ENCODE measurements at regions not wholly inside any gene's neighbourhood (a gene's known extent, or its start where the extent isn't known, plus 50 kb on each side); places are given as distances from the start of the nearest gene placed in this dataset.
"Not testable (repeated sequence)": the region's sequence is repeated elsewhere in the genome, so short reads cannot be mapped to it uniquely, and the experiment has no call there.

DNA sequence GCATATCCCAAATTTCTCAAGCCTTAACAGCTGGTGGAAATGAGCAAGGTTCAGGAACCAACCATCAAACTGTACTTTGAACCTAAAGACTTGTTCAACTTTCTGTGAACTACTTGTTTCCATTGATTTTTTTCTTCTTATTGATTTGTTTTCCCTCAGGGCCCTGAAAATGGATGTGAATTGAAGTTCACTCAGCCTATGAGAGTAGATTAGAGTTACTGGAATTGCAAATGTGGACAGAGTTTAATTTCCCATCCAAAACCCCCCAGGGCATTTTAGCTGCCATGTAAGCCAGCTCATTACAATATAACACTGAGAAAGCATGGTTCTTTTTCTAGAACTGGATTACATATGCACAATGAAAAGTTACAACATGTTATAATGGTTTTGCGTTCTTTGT, 1105.7 kb downstream of the REEP3 start:
- DNase-seq, result no peak

DNA sequence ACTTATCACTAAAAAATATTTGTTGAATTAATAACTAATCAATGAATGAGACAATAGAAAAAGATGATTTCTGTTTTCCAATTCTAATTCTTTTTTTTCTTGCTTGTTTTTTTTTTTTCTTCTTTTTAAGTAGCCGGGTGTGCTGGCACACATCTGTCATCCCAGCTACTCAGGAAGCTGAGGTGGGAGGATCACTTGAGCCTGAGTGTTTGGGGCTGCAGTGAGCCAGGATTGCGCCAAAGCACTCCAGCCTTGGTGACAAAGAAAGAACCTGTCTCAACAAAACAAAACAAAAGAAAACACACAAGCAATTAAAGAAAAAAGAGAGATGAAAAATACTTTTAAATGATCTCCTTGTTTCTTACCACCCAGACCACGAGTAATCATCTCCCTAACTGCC, 1109.3 kb downstream of the REEP3 start:
- DNase-seq, result no peak

- DNase-seq, result no peak
Measured at GRCh38 chr10:64635906-64636305, 1114.7 kb downstream of the REEP3 start.

GRCh38 chr10:64636461-64636860, 1115.3 kb downstream of the REEP3 start:
- DNase-seq, result no peak

GRCh38 chr10:64637939-64638338, 1116.7 kb downstream of the REEP3 start:
- DNase-seq, result no peak

DNA sequence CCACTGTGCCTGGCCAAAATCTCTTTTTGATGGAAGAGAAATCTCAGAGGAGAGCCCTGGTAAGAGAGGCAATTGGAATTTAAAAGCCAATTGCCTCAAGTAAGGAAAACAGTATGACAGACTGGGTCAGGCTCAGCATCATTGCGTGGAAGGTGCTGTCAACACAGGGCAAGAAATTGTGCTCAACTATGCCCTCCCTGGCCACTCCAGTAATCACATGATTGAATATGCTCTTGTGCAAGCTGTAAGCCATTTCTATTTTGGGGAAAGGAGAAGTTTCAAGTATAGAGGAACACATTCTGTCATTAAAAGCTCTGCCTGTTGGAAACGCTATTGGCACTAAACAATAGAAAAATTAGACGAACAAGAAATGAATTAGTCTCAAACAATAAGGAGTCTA, 1127.7 kb downstream of the REEP3 start:
- DNase-seq, result no peak

GRCh38 chr10:64658528-64658927, 1137.3 kb downstream of the REEP3 start:
- no peak for DNase-seq

- DNase-seq, result no peak
Measured at GRCh38 chr10:64659311-64659710, 1138.1 kb downstream of the REEP3 start.

DNA sequence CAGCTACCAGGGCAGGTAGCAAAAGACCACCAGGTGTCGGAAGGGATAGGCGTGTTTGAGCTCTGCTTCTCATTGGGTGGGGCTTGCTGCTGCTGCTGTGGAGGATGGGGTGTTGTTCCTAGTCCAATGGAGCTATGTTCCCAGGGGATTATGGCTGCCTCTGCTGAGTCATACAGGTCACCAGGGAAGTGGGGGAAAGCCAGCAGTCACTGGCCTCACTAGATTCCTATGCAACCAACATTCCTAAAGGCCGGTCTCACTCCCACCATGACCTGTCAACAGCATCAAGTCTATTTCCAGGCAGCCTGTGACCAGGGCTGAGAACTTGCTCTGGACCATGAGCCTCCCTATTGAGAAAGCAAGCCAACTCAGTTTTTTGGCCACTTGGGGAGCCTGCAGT, 1160.8 kb downstream of the REEP3 start:
- DNase-seq, result peak; percentile 82

- DNase-seq, result no peak
Measured at GRCh38 chr10:64690194-64690593, 1169.0 kb downstream of the REEP3 start.

GRCh38 chr10:64699244-64699643, 1178.0 kb downstream of the REEP3 start:
- DNase-seq, result no peak

DNA sequence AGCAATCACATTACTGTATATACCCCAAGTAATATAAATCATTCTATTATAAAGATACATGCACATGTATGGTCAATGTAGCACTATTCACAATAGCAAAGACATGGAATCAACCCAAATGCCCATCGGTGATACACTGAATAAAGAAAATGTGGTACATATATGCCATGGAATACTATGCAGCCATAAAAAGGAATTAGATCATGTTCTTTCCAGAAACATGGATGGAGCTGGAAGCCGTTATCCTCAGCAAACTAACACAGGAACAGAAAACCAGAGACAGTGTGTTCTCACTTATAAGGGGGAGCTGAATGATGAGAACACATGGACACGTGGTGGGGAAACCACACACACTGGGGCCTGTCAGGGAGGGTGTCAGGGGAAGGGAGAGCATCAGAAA, 1180.9 kb downstream of the REEP3 start:
- DNase-seq, result not testable (repeated sequence)

DNA sequence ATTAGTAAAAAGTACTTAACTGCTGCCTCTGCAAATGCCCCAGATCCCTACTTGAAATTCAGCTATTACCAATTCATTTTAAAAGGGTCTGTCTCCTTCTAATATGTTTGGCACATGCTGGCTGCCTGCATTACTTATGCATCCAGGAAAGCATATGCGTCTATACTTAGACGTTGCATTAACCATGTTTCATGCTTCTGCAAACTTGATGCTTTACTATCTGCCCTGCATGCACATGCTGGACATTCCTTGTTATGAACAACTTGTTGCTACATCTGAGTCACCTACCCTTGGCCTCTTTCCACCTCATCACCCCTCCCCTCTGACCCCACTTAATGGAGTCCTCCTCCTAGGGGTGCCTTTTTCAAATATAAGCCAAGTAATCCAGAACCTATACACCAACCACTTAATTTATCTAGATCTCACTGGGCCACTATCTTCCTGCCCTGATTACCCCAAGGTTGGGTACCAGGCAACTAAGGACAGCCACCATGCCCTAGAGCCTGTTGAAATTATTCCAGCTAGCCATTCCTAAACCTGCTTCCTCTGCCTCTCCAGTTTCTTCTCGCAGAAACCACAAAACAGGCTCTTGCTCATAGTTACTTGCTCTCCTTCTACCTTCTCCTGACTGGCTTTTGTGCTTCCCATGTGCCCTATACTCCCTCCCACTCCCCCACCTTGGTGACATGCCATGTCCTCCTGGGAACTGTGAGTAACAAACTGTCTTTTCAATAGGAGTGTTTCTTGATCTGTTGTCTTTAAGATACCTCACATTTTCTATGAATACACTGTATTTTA, 1187.9 kb downstream of the REEP3 start:
- DNase-seq, result no peak

GRCh38 chr10:64726466-64726865, 1205.3 kb downstream of the REEP3 start:
- no peak for DNase-seq

- no peak for DNase-seq
Measured at GRCh38 chr10:64731016-64731415, 1209.8 kb downstream of the REEP3 start.

GRCh38 chr10:64732372-64732957, 1211.3 kb downstream of the REEP3 start:
- no peak for DNase-seq

DNA sequence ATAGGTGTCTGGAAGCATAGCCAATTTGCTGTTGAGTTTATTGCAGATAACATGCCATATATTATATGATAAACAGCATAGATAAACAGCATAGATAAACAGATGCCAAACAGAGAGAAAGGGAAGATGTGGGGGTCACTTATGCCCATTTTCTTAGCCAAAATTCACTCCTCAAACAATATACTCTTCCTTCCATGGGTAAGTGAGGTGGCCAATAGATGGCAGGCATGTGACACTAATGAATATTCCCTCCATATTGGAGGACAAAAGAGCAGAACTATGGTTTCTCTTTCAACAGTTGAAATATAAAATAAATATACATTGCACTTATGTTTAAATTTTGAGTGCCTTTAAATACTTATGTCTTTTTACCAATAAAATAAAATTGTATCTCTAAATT, 1212.8 kb downstream of the REEP3 start:
- DNase-seq, result peak; percentile 30

DNA sequence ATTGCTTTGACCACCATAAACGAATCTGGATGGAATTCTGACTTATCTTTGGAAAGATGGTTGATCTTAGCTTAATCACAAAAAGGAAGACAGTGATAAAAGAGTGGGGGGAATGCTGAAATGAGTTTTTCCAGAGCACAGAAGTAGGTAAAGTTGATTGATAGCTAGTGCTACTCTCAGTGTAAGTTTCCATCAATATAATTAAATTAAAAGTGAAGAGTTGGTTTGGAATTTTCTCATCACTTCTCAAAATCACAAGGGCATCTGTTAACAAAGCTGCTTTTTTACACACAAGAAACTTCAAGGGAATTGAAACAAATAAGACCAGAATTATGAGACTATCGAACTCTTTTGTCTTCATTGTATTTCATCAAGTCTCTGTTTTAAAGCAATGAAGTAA, 1217.3 kb downstream of the REEP3 start:
- DNase-seq, result no peak

- DNase-seq, result no peak
Measured at GRCh38 chr10:64745565-64745964, 1224.4 kb downstream of the REEP3 start.

- DNase-seq, result no peak
Measured at GRCh38 chr10:64750672-64751071, 1229.5 kb downstream of the REEP3 start.

DNA sequence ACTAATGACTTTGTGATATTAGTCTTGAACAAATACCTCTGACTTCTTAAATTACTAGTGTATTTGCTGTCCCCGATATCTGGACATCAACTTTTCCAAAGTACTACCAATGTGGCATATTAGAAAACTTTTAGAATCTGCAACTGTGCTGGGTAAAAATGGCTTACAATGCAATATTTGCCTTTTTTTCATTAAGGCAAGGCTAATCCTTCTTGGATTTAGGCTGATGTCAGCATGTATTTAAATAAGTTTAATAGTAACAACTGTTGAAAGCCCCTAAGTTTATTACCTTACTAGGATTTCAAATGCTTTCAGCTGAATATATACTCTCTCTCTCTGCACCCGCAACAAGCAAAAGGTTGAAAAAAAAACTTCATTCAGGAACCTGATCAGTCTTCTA, 1232.3 kb downstream of the REEP3 start:
- DNase-seq, result no peak

DNA sequence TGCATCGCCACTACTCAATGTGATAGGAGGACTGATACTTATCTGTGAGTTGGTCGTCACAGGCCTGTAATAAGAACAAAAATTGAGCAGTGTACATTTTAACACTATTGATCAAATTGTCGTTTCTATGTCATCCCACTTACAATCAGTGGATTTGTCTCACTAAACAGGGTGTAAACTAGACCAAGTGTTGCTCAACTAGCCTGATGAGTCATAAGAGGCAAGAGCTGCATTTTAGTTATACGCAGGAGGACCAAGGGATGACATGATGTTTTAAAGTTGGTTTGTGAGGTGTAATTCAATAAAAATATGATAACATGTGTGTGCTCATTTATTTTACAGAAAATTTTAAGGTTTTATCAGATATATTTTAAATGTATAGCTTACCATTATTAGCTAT, 1239.2 kb downstream of the REEP3 start:
- peak; percentile 3 for DNase-seq

GRCh38 chr10:64762861-64763260, 1241.7 kb downstream of the REEP3 start:
- no peak for DNase-seq

DNA sequence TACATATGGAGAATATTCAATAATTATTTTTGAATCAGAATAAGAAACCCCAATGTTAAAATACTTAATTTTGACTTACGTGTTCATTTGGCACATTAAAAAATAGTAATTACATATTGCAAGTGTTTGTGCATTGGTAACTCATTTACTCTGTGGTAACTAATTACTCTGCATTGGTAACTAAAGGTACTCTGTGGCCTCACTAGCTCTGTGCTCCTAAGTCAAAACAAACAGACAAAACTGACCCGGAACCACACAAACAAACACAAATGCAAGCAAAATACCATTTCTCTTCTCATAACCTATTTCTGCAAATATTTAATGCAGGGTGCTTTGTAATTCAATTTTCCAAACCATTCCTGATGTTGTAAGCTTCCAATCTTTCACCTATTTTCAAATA, 1244.3 kb downstream of the REEP3 start:
- no peak for DNase-seq
